ENCODE measurements at regions not wholly inside any gene's neighbourhood (a gene's known extent, or its start where the extent isn't known, plus 50 kb on each side); places are given as distances from the start of the nearest gene placed in this dataset.

DNA sequence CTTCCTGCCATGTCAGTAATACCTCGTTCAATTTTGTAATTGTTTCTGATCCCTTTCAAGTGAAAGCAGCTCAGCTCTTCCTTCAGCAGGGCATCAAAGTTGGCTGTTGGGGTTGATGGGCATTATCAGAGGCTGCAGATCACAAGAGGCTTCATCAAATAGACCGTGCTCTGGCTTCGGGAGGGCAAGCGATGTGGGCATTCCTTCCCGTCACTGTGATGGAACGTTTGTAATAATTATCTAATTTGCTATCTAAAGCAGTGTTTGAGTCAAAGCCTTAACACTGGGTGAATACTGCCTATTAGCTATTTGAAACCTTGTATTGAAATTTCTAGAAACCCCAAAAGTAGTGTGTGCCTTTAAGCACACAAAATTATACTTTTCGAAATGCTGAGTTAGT, 170.1 kb downstream of the OTUD1 start:
- DNase-seq (ENCODE audit: low read depth): no peak
- TF ChIP-seq, protein P1, sequence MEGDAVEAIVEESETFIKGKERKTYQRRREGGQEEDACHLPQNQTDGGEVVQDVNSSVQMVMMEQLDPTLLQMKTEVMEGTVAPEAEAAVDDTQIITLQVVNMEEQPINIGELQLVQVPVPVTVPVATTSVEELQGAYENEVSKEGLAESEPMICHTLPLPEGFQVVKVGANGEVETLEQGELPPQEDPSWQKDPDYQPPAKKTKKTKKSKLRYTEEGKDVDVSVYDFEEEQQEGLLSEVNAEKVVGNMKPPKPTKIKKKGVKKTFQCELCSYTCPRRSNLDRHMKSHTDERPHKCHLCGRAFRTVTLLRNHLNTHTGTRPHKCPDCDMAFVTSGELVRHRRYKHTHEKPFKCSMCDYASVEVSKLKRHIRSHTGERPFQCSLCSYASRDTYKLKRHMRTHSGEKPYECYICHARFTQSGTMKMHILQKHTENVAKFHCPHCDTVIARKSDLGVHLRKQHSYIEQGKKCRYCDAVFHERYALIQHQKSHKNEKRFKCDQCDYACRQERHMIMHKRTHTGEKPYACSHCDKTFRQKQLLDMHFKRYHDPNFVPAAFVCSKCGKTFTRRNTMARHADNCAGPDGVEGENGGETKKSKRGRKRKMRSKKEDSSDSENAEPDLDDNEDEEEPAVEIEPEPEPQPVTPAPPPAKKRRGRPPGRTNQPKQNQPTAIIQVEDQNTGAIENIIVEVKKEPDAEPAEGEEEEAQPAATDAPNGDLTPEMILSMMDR (conservative IDR thresholded peaks at IDR 0.05; ENCODE audit: low read depth, low read length): no peak

DNA sequence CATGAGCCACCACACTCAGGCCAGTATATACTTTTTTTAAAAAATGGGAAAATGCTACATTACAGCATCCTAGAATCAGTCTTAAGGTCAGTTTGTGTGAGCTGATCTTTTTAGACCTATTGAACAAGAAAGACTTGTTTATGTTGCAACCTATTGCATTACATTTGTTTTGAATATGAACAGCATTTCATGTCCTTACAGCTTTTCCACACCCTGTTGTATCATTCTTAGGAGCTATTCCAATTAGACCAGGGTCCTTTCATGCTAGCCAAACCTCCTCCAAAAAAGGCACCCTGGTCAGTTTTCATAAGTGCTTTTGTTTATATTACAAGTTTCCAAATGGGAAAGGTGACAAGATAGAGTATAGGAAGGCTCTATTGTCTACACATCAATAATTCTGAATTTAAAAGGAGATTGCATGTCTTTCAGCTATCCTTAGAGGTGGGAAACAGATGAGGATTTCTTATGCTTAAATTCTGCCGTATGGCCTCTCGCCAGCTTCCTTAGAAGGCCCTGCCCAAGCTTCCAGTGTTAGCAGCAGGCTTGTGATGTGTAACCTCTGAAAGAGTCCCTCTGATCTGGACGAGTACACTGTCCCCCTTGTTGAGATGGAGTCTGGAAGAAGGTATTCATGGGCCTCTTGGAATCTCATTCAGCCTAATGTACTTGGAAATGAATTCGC, 171.9 kb downstream of the OTUD1 start:
- no peak for DNase-seq (ENCODE audit: low read depth)
- no peak overlapping the region for H3K4me3 ChIP-seq (ENCODE audit: low read length)
- TF ChIP-seq, protein P1 (conservative IDR thresholded peaks at IDR 0.05; ENCODE audit: low read depth, low read length): no peak

More for the DNA sequence above, 170.1 kb downstream of the OTUD1 start:
- no peak overlapping the region for H3K4me3 ChIP-seq (ENCODE audit: low read length)

DNA sequence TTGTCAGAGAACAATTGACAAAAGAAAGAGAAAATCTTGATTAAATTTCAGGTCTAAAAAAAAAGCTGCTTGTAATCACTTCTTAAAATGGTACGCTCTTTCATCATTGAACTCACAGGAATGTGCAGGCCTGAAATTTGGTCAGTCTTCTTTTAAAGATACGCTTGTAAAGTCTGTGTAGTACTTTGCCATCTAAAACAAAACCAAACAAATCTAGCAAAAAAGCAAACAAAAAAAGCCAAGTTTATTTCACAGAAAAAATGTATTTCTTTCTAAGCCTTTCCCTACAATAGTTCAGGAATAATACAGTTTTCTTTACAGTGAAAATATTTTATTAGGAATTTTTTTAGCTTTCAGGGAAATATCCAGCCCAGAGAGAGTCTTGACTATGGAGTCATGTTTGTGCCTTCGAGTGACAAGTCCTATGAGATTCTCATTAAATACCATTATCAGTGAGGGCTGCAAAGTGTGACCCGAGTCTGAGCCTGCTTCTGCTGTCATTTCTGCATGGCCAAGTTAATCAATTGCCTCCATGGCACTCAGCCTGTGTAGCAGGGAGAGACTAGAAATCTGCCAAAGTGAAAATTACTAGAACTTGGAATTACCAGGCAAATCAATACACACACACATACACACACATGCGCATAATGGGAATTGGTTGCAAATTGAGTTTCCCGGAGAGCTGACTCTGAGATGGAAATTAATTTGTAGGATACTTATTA, 172.6 kb downstream of the OTUD1 start:
- TF ChIP-seq, protein P1 (conservative IDR thresholded peaks at IDR 0.05; ENCODE audit: low read depth, low read length): no peak
- H3K4me3 ChIP-seq (ENCODE audit: low read length): no peak overlapping the region
- DNase-seq (ENCODE audit: low read depth): no peak

DNA sequence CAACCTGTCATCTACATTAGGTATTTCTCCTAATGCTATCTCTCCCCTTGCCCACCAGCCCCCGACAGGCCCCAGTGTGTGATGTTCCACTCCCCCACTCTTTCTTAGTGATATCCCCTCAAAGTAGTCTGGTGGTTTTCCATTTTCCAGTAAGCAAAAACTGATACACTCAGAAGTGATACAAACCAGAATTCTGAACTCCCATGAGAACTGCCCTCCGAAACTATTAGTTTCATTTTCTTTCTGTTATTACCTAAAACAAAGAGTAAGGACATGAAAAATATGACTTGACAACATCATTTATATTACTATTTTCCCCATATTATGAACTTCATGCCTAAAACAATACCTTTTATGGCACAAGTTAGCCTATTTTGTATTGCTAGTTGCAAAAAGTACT, 175.0 kb downstream of the OTUD1 start:
- TF ChIP-seq, protein P1 (conservative IDR thresholded peaks at IDR 0.05; ENCODE audit: low read depth, low read length): no peak
- no peak overlapping the region for H3K4me3 ChIP-seq (ENCODE audit: low read length)
- no peak for DNase-seq (ENCODE audit: low read depth)

DNA sequence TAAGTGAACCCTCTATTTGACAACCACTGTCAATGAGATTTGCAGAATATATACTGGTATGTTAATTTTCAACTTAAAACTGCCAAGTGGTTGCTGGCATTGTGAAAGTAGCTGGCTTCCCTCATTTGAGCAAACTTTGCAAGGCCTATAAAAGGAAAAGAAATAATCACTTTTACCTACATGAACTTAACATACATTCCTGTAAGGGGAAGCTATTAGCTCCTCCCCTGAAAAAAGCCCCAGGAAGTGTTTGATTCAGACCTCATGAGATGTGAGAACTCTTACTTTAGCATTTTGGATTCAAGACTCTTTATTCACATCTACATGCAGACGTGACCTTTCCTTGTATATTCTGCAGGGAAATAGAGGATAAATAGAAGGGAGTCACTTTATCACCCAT, 175.6 kb downstream of the OTUD1 start:
- no peak overlapping the region for H3K4me3 ChIP-seq (ENCODE audit: low read length)
- DNase-seq (ENCODE audit: low read depth): no peak
- TF ChIP-seq, protein P1 (conservative IDR thresholded peaks at IDR 0.05; ENCODE audit: low read depth, low read length): no peak

DNA sequence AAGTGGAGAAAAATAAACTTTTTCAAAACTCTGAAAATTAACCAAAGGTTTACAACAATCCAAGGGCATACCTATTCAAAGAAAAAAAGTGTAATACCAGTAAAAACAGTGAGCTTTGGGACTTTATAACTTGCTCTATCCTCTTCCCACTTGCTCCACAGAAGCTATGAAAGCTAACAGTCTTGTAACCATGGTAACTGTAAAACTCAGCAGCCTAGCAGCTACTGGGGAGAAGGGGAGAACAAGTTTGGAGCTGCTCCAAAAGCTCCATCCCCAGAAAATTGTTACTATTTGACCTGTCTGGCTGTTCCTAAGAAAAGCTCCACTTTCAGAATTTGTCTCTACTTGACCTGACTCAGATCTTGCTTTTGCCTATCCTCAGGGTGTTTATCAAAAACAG, 191.5 kb downstream of the OTUD1 start:
- no peak overlapping the region for H3K4me3 ChIP-seq (ENCODE audit: low read length)
- DNase-seq (ENCODE audit: low read depth): no peak
- TF ChIP-seq, protein P1 (conservative IDR thresholded peaks at IDR 0.05; ENCODE audit: low read depth, low read length): no peak

DNA sequence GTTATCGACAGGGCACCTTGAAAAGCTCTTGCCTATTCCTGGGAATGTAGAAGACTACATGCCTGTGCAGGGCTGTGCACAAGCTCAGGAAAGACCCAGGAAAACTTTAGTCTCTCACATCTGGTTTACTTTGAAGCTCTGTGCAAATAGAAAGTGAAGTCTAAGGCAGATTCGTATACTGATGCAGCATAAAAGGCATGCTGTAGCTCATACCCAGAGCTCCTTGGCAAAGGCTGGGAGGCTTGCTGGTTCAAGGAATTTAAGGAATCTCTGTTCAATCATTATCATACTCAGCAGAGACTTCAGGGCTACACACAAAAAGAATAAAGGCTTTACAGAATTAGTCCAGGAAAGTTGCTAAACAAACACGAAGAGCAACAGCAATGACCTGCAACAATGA, 192.0 kb downstream of the OTUD1 start:
- DNase-seq (ENCODE audit: low read depth): peak; percentile 20
- TF ChIP-seq, protein P1 (conservative IDR thresholded peaks at IDR 0.05; ENCODE audit: low read depth, low read length): no peak
- H3K4me3 ChIP-seq (ENCODE audit: low read length): no peak overlapping the region
